B cell (primary cell): ENCODE measurements at regions not wholly inside any gene's neighbourhood (a gene's known extent, or its start where the extent isn't known, plus 50 kb on each side); places are given as distances from the start of the nearest gene placed in this dataset.

Experiments
- CTCF ChIP-seq: fragments of 200-600 bp; IDR thresholded peaks from one replicate; pipeline ENCODE4 v1.8.0; 2022; ENCODE audit warnings: antibody characterized with exemption, mild to moderate bottlenecking
- EZH2 ChIP-seq: IDR thresholded peaks from 2 replicates; pipeline ENCODE4 v1.6.1; 2012; ENCODE audit warnings: borderline replicate concordance, low read depth, mild to moderate bottlenecking, moderate library complexity, low read length; ENCODE audit not compliant: insufficient read depth, poor library complexity, severe bottlenecking

DNA sequence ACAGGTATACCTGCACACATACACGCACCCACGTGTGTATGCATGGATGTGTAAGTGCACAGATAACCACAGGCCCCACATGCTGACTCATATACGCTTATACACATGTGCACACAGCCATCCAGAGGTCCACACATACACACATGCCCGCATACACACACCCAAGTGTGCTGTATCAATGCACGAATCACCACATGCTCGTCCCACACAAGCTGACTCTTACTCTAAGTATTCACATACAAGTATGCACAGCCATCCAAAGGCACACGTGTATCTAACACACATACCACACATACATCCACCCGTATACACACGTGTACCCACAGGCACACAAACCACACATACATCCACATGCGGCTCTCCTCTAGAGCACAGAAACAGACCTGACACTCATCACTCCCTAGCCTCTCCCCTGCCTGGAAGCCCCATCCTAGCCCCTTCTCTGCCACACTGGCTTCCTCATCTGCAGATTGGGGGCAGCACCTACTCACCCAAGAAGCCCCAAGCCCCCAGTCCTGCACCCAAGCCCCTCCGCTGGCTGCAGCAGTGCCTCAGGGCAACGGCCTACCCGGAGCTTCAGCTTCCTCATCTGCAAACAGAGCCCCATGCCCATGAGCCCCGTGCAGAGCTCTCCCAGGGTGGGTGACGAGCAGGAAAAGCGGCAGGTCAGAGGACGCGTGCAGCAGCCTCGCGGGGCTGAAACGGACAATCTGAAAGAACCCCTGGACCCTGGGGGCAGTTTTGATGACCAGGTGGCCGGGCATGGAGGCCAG is 105.4 kb downstream of the NCOR2 start:
- TF ChIP-seq CTCF (no peak), EZH2 (no peak)
